Coronary artery (tissue), 2 donors: ENCODE measurements at regions not wholly inside any gene's neighbourhood (a gene's known extent, or its start where the extent isn't known, plus 50 kb on each side); places are given as distances from the start of the nearest gene placed in this dataset.

Source experiments
- DNase-seq: peaks from one replicate; pipeline ENCODE4 v3.0.0-alpha.2; 2017; ENCODE audit warnings: low spot score
- H3K27ac ChIP-seq, 2 donors: fragments of 200-600 bp; sonication (generic); one replicate each; pipeline ENCODE4 v1.5.1; 2016 to 2019
- H3K4me3 ChIP-seq: fragments of 200-600 bp; sonication (generic); 2 replicates; pipeline ENCODE4 v1.5.1; 2016; ENCODE audit warnings: mild to moderate bottlenecking, moderate library complexity
- CTCF ChIP-seq: fragments of 200-600 bp; sonication (generic); IDR thresholded peaks from one replicate; pipeline ENCODE4 v1.5.1; 2019; ENCODE audit warnings: antibody characterized with exemption

DNA sequence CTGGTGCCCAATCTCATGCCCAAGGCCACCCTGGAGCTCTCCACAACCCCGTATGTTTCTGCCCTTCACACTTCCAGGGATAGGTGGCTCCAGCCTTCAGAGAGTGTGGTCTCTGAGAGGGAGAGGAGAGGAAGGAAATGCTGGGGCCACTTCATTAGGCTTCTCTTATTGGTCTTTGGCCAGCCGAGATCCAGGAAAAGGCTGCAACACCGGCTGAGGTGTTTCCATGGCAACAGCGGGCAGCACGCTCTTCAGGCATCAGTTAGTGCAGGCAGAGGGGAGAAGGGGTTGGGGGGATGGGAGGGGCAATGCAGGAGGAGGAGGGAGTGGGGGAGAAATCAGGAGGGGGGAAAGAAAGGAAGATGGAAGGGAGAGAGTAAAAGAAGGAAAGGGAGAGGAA is 275.1 kb upstream of the GJB5 start:
- H3K4me3 ChIP-seq = no peak overlapping the region
- no peak for DNase-seq

GRCh38 chr1:34488080-34488708 is 266.7 kb upstream of the GJB5 start:
- no peak for DNase-seq
- Histone ChIP-seq H3K4me3 (no peak overlapping the region), H3K27ac (no peak overlapping the region)
- TF ChIP-seq CTCF = no peak

More for the DNA sequence above, 275.1 kb upstream of the GJB5 start:
- no peak for TF ChIP-seq CTCF
- no peak overlapping the region for H3K27ac ChIP-seq

DNA sequence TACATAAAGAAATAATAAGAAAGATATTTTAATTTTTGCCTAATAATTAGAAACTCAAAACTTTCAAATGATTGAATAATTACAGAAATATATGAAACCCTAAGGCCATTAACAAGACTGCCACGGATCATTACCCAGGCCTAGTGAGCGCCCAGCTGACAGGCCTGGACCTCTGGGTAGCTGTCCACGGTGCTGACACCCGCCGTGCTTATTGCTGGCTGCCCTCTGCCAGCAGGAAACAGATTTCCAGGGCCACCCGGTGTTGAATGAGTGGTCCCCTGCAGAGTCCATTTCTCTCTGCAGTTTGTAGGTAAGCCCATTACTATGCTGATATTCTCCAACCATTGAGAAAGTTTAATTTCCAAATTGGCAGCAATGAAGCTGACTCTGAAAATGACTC is 254.4 kb upstream of the GJB5 start:
- no peak for DNase-seq
- no peak overlapping the region for H3K27ac ChIP-seq
- no peak for TF ChIP-seq CTCF
- H3K4me3 ChIP-seq = no peak overlapping the region

- TF ChIP-seq CTCF = no peak
- Histone ChIP-seq H3K27ac (no peak overlapping the region), H3K4me3 (no peak overlapping the region)
- no peak for DNase-seq
These were observed 243.0 kb upstream of the GJB5 start for GRCh38 chr1:34511802-34512201.

DNA sequence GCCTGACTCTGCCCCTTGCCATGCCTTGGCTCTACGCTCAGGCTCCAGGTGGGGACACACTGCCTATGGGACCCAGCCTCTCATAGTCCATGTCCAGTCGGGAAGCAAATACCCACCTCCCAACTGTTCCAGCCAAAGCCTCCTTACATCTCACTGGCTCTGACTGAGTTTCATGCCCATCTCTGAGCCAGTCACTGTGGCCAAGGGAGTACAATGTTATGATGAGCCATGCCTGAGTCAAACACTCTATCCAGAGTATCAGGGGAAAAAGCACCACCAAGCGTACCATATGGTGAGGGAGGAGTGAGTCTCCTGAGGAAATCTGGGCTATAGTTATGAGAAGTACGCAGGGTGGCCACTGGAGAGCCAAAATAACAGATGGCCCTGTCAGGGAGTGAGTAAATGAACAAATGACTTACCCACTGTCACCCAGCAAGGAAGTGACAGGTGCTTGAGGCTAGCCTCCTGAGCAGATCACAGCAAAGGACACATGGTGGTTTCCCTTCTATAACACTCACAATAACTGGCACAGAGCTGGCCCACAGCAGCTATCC is 236.6 kb upstream of the GJB5 start:
- TF ChIP-seq CTCF = no peak
- H3K4me3 ChIP-seq = no peak overlapping the region
- DNase-seq = no peak
- no peak overlapping the region for H3K27ac ChIP-seq

DNA sequence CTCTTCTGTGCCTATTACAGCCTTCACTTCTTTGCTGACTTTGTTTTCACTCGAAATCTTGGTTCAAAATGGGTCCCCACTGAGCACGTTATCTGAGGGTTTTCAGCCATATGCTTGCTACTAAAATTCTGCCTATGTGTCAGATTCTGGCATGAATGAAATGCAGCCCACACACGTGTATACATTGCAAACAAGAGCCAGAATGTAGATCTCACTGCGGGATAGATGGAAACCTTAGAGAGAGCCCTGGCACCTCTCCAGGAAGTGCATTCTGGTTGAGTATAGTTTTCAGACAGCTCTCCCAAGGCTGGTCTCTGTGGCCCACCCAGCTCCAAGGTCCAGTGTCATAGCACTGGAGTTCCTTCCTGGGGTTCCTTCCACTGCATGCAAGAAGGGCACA is 234.7 kb upstream of the GJB5 start:
- no peak overlapping the region for H3K27ac ChIP-seq
- TF ChIP-seq CTCF = no peak
- H3K4me3 ChIP-seq = no peak overlapping the region
- DNase-seq = no peak

DNA sequence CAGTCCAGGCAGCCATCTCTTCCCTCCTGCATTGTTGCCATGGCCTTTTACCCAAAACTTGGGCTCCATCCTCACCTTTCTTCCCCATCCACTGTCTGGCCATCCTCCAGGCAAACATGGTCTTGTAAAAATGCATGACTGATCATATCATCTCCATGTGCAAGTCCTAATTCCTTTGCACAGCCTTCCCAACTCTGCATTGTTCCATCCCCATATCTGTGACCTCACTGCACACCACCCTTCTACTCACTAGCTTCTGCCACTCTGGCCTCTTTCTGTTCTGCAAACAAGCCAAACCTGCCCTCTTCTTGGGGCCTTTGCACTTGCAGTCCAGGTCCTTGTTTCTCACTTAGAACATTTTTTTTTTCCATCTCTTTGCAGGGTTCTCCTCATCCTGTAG is 230.1 kb upstream of the GJB5 start:
- Histone ChIP-seq H3K4me3 (no peak overlapping the region), H3K27ac (no peak overlapping the region)
- TF ChIP-seq CTCF = no peak
- no peak for DNase-seq
